H1 (cell line): ENCODE measurements at regions not wholly inside any gene's neighbourhood (a gene's known extent, or its start where the extent isn't known, plus 50 kb on each side); places are given as distances from the start of the nearest gene placed in this dataset.

Experiments
- ATF2 ChIP-seq: IDR thresholded peaks from 2 replicates; pipeline ENCODE4 v1.6.1; 2012; ENCODE audit warnings: low read length, inconsistent platforms
- CHD2 ChIP-seq: IDR thresholded peaks from 2 replicates; pipeline ENCODE4 v1.6.1; 2012; ENCODE audit warnings: low read length, improper control_type of control experiment
- CHD7 ChIP-seq: fragments of 300-600 bp; sonication (generic); IDR thresholded peaks from 2 replicates; pipeline ENCODE4 v1.7.1; 2012; ENCODE audit warnings: low read length, moderate library complexity, mild to moderate bottlenecking, inconsistent platforms; ENCODE audit not compliant: insufficient replicate concordance
- CREB1 ChIP-seq: IDR thresholded peaks from 2 replicates; pipeline ENCODE4 v1.6.1; 2012; ENCODE audit warnings: inconsistent platforms
- EGR1 ChIP-seq: IDR thresholded peaks from 2 replicates; pipeline ENCODE4 v1.6.1; 2011; ENCODE audit warnings: low read depth, low read length, borderline replicate concordance
- JUND ChIP-seq: IDR thresholded peaks from 2 replicates; pipeline ENCODE4 v1.6.1; 2011; ENCODE audit warnings: mild to moderate bottlenecking, improper control_type of control experiment, low read length
- SP2 ChIP-seq: IDR thresholded peaks from 2 replicates; pipeline ENCODE4 v1.6.1; 2012; ENCODE audit warnings: mild to moderate bottlenecking, low read length, inconsistent platforms
- TAF7 ChIP-seq: optimal IDR thresholded peaks from 2 replicates; pipeline ENCODE3; 2011; ENCODE audit warnings: low read depth, mild to moderate bottlenecking, inconsistent platforms, low read length, moderate library complexity, borderline replicate concordance
- TEAD4 ChIP-seq: IDR thresholded peaks from 2 replicates; pipeline ENCODE4 v1.6.1; 2012; ENCODE audit warnings: low read depth, low read length, inconsistent platforms, mixed read lengths

- TF ChIP-seq CHD7 (no peak), ATF2 (no peak), TAF7 (no peak), EGR1 (no peak), CREB1 (no peak), TEAD4 (no peak), CHD2 (no peak), SP2 (no peak), JUND (no peak)
- TF ChIP-seq, all 59 proteins: peak for 0
Observed at GRCh38 chr6:112432853-112433252, 85.7 kb downstream of the RFPL4B start (continued).
